GM12878 (cell line): ENCODE measurements at regions not wholly inside any gene's neighbourhood (a gene's known extent, or its start where the extent isn't known, plus 50 kb on each side); places are given as distances from the start of the nearest gene placed in this dataset.

Source experiments
- ATAC-seq: fragments of 200-7000 bp; cut with Tn5 transposase; 3 replicates; pipeline ENCODE4 v1.9.1; 2020; ENCODE audit warnings: mild to moderate bottlenecking, moderate library complexity
- BruUV-seq: library from RNA; stranded (reverse); fragments of 400-500 nt; replicated peaks from 2 replicates; lab custom pipeline; 2021; lab: Mats Ljungman, UMichigan
- CTCF ChIA-PET: fragments of 300-600 bp; sonication (Branson Sonifier 250); formaldehyde crosslinking; extraction: SDS; loops from one replicate; lab custom pipeline; 2021; ENCODE audit warnings: inconsistent platforms; lab: Yijun Ruan, JAX
- POLR2A ChIA-PET: fragments of 350-600 bp; formaldehyde crosslinking; extraction: SDS; loops from one replicate; lab custom pipeline; 2021; ENCODE audit warnings: inconsistent platforms; lab: Charles Lee
- RAD21 ChIA-PET: fragments of 300-600 bp; sonication (Branson Sonifier 250); formaldehyde crosslinking; loops from one replicate; lab custom pipeline; 2023; ENCODE audit warnings: antibody characterized with exemption; ENCODE audit not compliant: unreplicated experiment; lab: Charles Lee
- SMC1A ChIA-PET: fragments of 300-600 bp; sonication (Branson Sonifier 250); formaldehyde crosslinking; loops from one replicate; lab custom pipeline; 2023; ENCODE audit not compliant: unreplicated experiment, uncharacterized antibody; lab: Charles Lee
- DNase-seq: peaks from one replicate; pipeline ENCODE4 v3.0.0-alpha.2; 2011; ENCODE audit warnings: low read depth, low spot score
- FAIRE-seq: peaks from 3 replicates; lab custom pipeline; 2011; peaks lifted over from hg19 to GRCh38; lab: Jason Lieb, UNC
- H2AFZ ChIP-seq: 2 replicates; pipeline ENCODE4 v1.6.0; 2011; ENCODE audit warnings: low read depth, low read length, control low read depth; ENCODE audit not compliant: control insufficient read depth
- H3K27ac ChIP-seq: 2 replicates; pipeline ENCODE4 v1.5.1; 2011; ENCODE audit warnings: control low read depth; ENCODE audit not compliant: control insufficient read depth, insufficient read depth
- H3K27me3 ChIP-seq, 2 experiments: replicated peaks in 1 of 2; 2 replicates each; pipeline versions ENCODE4 v1.6.0 to v1.6.1; 2011; ENCODE audit warnings: low read length in 1 of 2; ENCODE audit not compliant: control insufficient read depth in 2 of 2, insufficient read depth in 2 of 2
- H3K36me3 ChIP-seq, 2 experiments: 2 replicates each; pipeline ENCODE4 v1.5.1; 2011; ENCODE audit warnings: low read length in 1 of 2; ENCODE audit not compliant: control insufficient read depth in 2 of 2, insufficient read depth in 2 of 2
- H3K4me1 ChIP-seq: 2 replicates; pipeline ENCODE4 v1.6.1; 2011; ENCODE audit warnings: mild to moderate bottlenecking, low read length, moderate library complexity, mixed read lengths; ENCODE audit not compliant: control insufficient read depth, insufficient read depth
- H3K4me2 ChIP-seq: 2 replicates; pipeline ENCODE4 v1.6.0; 2011; ENCODE audit warnings: control low read depth; ENCODE audit not compliant: control insufficient read depth, insufficient read depth
- H3K4me3 ChIP-seq: fragments of 200-600 bp; sonication (generic); 2 replicates; pipeline ENCODE4 v1.5.1; 2016
- H3K79me2 ChIP-seq: 2 replicates; pipeline ENCODE4 v1.6.0; 2011; ENCODE audit warnings: low read length; ENCODE audit not compliant: control insufficient read depth, insufficient read depth
- H3K9ac ChIP-seq: 2 replicates; pipeline ENCODE4 v1.8.0; 2011; ENCODE audit warnings: low read length, control low read depth, mixed read lengths; ENCODE audit not compliant: control insufficient read depth, insufficient read depth
- H3K9me3 ChIP-seq: replicated peaks from 3 replicates; pipeline ENCODE4 v1.5.1; 2011; ENCODE audit warnings: mild to moderate bottlenecking, low read length; ENCODE audit not compliant: control insufficient read depth, insufficient read depth
- H4K20me1 ChIP-seq: 2 replicates; pipeline ENCODE4 v1.6.0; 2011; ENCODE audit not compliant: control insufficient read depth, insufficient read depth
- CBFB ChIP-seq: IDR thresholded peaks from 2 replicates; pipeline ENCODE4 v1.6.1; 2016; ENCODE audit warnings: antibody characterized with exemption, low read depth
- E2F8 ChIP-seq: fragments of 450-650 bp; IDR thresholded peaks from 2 replicates; pipeline ENCODE4 v1.6.1; 2018; ENCODE audit warnings: mild to moderate bottlenecking, low read depth, moderate library complexity; ENCODE audit not compliant: partially characterized antibody
- HCFC1 ChIP-seq: fragments of 150-350 bp; IDR thresholded peaks from 2 replicates; pipeline ENCODE4 v1.6.1; 2014; ENCODE audit warnings: low read length
- POLR2A ChIP-seq: IDR thresholded peaks from 2 replicates; pipeline ENCODE4 v1.6.1; 2011; ENCODE audit warnings: low read depth, mild to moderate bottlenecking, low read length
- REST ChIP-seq: IDR thresholded peaks from 2 replicates; pipeline ENCODE4 v1.6.1; 2012; ENCODE audit warnings: mild to moderate bottlenecking, low read depth, low read length
- TCF12 ChIP-seq: IDR thresholded peaks from 2 replicates; pipeline ENCODE4 v1.6.1; 2011; ENCODE audit warnings: low read depth, mild to moderate bottlenecking, low read length
- WRNIP1 ChIP-seq: IDR thresholded peaks from 2 replicates; pipeline ENCODE4 v1.6.1; 2011; ENCODE audit warnings: low read depth, low read length, improper control_type of control experiment, borderline replicate concordance
- ZNF274 ChIP-seq: IDR thresholded peaks from one replicate; pipeline ENCODE4 v1.8.0; 2011; ENCODE audit not compliant: insufficient read length, insufficient read depth
- ZNF687 ChIP-seq: fragments of 450-650 bp; IDR thresholded peaks from 2 replicates; pipeline ENCODE4 v1.6.1; 2017; ENCODE audit warnings: mild to moderate bottlenecking, moderate library complexity
- in situ Hi-C: fragments of 300-500 bp; cut with MboI; formaldehyde crosslinking; loops from 9 replicates; pipeline ENCODE4 v1.14.3; 2018; ENCODE audit warnings: mixed read lengths
- intact Hi-C: fragments of 100-400 bp; cut with micrococcal nuclease; formaldehyde crosslinking; loops from one replicate; pipeline ENCODE4 v1.14.2; 2022; ENCODE audit not compliant: unreplicated experiment
- TF ChIP-seq, protein P1 (sequence below): fragments of 450-650 bp; IDR thresholded peaks from 2 replicates; pipeline ENCODE4 v1.6.1; 2016; ENCODE audit warnings: mild to moderate bottlenecking, moderate library complexity, borderline replicate concordance

- in situ Hi-C loops: no loop called here
- SMC1A ChIA-PET: no interaction called here
- TF ChIP-seq ZNF274 (no peak), REST (no peak), ZNF687 (no peak), E2F8 (no peak), POLR2A (no peak), CBFB (no peak), TCF12 (no peak), WRNIP1 (no peak), HCFC1 (no peak)
- TF ChIP-seq, protein P1, sequence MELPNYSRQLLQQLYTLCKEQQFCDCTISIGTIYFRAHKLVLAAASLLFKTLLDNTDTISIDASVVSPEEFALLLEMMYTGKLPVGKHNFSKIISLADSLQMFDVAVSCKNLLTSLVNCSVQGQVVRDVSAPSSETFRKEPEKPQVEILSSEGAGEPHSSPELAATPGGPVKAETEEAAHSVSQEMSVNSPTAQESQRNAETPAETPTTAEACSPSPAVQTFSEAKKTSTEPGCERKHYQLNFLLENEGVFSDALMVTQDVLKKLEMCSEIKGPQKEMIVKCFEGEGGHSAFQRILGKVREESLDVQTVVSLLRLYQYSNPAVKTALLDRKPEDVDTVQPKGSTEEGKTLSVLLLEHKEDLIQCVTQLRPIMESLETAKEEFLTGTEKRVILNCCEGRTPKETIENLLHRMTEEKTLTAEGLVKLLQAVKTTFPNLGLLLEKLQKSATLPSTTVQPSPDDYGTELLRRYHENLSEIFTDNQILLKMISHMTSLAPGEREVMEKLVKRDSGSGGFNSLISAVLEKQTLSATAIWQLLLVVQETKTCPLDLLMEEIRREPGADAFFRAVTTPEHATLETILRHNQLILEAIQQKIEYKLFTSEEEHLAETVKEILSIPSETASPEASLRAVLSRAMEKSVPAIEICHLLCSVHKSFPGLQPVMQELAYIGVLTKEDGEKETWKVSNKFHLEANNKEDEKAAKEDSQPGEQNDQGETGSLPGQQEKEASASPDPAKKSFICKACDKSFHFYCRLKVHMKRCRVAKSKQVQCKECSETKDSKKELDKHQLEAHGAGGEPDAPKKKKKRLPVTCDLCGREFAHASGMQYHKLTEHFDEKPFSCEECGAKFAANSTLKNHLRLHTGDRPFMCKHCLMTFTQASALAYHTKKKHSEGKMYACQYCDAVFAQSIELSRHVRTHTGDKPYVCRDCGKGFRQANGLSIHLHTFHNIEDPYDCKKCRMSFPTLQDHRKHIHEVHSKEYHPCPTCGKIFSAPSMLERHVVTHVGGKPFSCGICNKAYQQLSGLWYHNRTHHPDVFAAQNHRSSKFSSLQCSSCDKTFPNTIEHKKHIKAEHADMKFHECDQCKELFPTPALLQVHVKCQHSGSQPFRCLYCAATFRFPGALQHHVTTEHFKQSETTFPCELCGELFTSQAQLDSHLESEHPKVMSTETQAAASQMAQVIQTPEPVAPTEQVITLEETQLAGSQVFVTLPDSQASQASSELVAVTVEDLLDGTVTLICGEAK: no peak
These were observed 283.5 kb downstream of the MAF start for GRCh38 chr16:79317026-79317425.

More at GRCh38 chr16:79317026-79317425, 283.5 kb downstream of the MAF start:
- intact Hi-C loops: no loop called here
- no peaks in the 10 kb centered on the region for H3K79me2 ChIP-seq
- no peak overlapping the region for H3K4me3 ChIP-seq
- no peak overlapping the region for H2AFZ ChIP-seq
- FAIRE-seq (no peak), DNase-seq (no peak), ATAC-seq (no peak)
- H4K20me1 ChIP-seq: no peaks in the 10 kb centered on the region
- no peaks in the 10 kb centered on the region; the same call in 2 of the 3 replicates for H3K9me3 ChIP-seq
- H3K9ac ChIP-seq: no peak overlapping the region
- peaks cover 5% of the 10 kb centered on the region for H3K4me1 ChIP-seq
- no peak overlapping the region for H3K27ac ChIP-seq
- RAD21 ChIA-PET: no interaction called here
- no peaks in the 10 kb centered on the region for H3K27me3 ChIP-seq
- no peaks in the 10 kb centered on the region for H3K36me3 ChIP-seq
- no peak overlapping the region for H3K4me2 ChIP-seq
- BruUV-seq: no TSS peak
- POLR2A ChIA-PET: no interaction called here
- CTCF ChIA-PET: no interaction called here
